ENCODE measurements at regions not wholly inside any gene's neighbourhood (a gene's known extent, or its start where the extent isn't known, plus 50 kb on each side); places are given as distances from the start of the nearest gene placed in this dataset.

- Histone ChIP-seq H2BK20ac (ENCODE audit: low read depth, low read length, poor library complexity, severe bottlenecking) (no peak overlapping the region), H2BK120ac (ENCODE audit: low read depth, low read length, poor library complexity, severe bottlenecking) (no peak overlapping the region), H3K18ac (ENCODE audit: insufficient read length, low read depth, low read length) (no peak overlapping the region), H3K14ac (ENCODE audit: insufficient read depth, low read length) (no peak overlapping the region), H3K79me2 (ENCODE audit: insufficient read depth, low read length) (no peaks in the 10 kb centered on the region), H3K27ac (ENCODE audit: insufficient read length, low read depth, low read length) (no peak overlapping the region), H2BK15ac (ENCODE audit: low read depth, low read length) (no peak overlapping the region), H3K23me2 (ENCODE audit: insufficient read length, low read depth, low read length, poor library complexity, severe bottlenecking) (no peaks in the 10 kb centered on the region), H3K4me1 (ENCODE audit: insufficient read depth, low read length) (no peaks in the 10 kb centered on the region), H4K5ac (ENCODE audit: insufficient read length, low read depth, low read length) (no peak overlapping the region), H4K20me1 (ENCODE audit: control insufficient read depth, insufficient read depth, insufficient read length) (no peaks in the 10 kb centered on the region), H3K56ac (ENCODE audit: insufficient read length, low read depth, low read length) (no peak overlapping the region), H3K4me2 (ENCODE audit: insufficient read depth, insufficient read length, low read length) (no peak overlapping the region), H4K91ac (ENCODE audit: insufficient read length, low read depth, low read length) (no peak overlapping the region), H4K8ac (replicated peaks; ENCODE audit: insufficient read length, low read depth, low read length) (no peak overlapping the region), H3K23ac (ENCODE audit: insufficient read length, low read depth, low read length) (no peak overlapping the region), H3K9me3 (ENCODE audit: control insufficient read depth, low read depth, low read length) (no peaks in the 10 kb centered on the region), H2BK12ac (ENCODE audit: insufficient read length, low read depth, low read length) (no peak overlapping the region), H3K27me3 (ENCODE audit: insufficient read depth, low read length) (no peaks in the 10 kb centered on the region), H3K79me1 (ENCODE audit: insufficient read depth, low read depth, low read length, poor library complexity, severe bottlenecking) (no peaks in the 10 kb centered on the region), H2BK5ac (ENCODE audit: insufficient read length, low read length) (no peak overlapping the region), H3T11ph (ENCODE audit: low read length) (no peak overlapping the region), H2AFZ (ENCODE audit: low read length) (no peak overlapping the region), H3K4ac (ENCODE audit: low read depth, low read length) (no peak overlapping the region), H3K9ac (ENCODE audit: extremely low read depth, insufficient read length, low read length) (no peak overlapping the region), H2AK5ac (ENCODE audit: insufficient read length, low read length) (no peak overlapping the region)
- no peak overlapping the region for H3K4me3 Mint-ChIP-seq
- no CpG with 5 or more reads among the region's 6 CpGs for WGBS (ENCODE audit: extremely low coverage, insufficient read length, low lambda C conversion rate)
- no peaks in the 10 kb centered on the region for H3K9me3 Mint-ChIP-seq
- H3K27ac Mint-ChIP-seq: no peak overlapping the region
- peaks cover 4% of the 10 kb centered on the region in 2 experiments; a peak in 1 of 4 replicates for H3K4me1 Mint-ChIP-seq
- H3K36me3 Mint-ChIP-seq (ENCODE audit: insufficient read depth in 1 of 3, low read depth in 3 of 3): no peaks in the 10 kb centered on the region
- H3K27me3 Mint-ChIP-seq (ENCODE audit: low read depth): no peaks in the 10 kb centered on the region
- DNase-seq: no peak
- no peak for TF ChIP-seq CTCF (conservative IDR thresholded peaks at IDR 0.05)
Observed at GRCh38 chr2:107005853-107006252, 119.9 kb upstream of the ST6GAL2 start.

Measured in H9 (cell line).